GM12872 (cell line): ENCODE measurements at regions not wholly inside any gene's neighbourhood (a gene's known extent, or its start where the extent isn't known, plus 50 kb on each side); places are given as distances from the start of the nearest gene placed in this dataset.

ENCODE experiments used
- CTCF ChIP-seq: IDR thresholded peaks from 3 replicates; pipeline ENCODE4 v1.5.1; 2011; ENCODE audit warnings: low read depth, mild to moderate bottlenecking, low read length, moderate library complexity; ENCODE audit not compliant: insufficient read depth

- no peak for TF ChIP-seq CTCF
Observed at GRCh38 chr7:32406386-32406785, 83.8 kb downstream of the LSM5 start.

GRCh38 chr7:32403463-32404229 lies 86.5 kb downstream of the LSM5 start:
- no peak for TF ChIP-seq CTCF

GRCh38 chr7:32400676-32401075 lies 89.5 kb downstream of the LSM5 start:
- no peak for TF ChIP-seq CTCF

GRCh38 chr7:32399311-32399710 lies 90.9 kb downstream of the LSM5 start:
- TF ChIP-seq CTCF = no peak

- TF ChIP-seq CTCF = no peak
Observed at GRCh38 chr7:32395168-32395567, 95.0 kb downstream of the LSM5 start.

GRCh38 chr7:32393861-32394260 lies 96.3 kb downstream of the LSM5 start:
- TF ChIP-seq CTCF = no peak

- TF ChIP-seq CTCF = no peak
Observed at GRCh38 chr7:32390210-32390609, 100.0 kb downstream of the LSM5 start.
